Loucy (cell line): ENCODE measurements at regions not wholly inside any gene's neighbourhood (a gene's known extent, or its start where the extent isn't known, plus 50 kb on each side); places are given as distances from the start of the nearest gene placed in this dataset.
A peak's percentile ranks its signal among the peaks of the same experiment; 100 is the strongest.

Experiments
- H2AFZ ChIP-seq: fragments of 200-600 bp; sonication (generic); 2 replicates; pipeline ENCODE4 v1.6.0; 2016; ENCODE audit warnings: antibody characterized with exemption, mild to moderate bottlenecking, low read length, moderate library complexity
- H3F3A ChIP-seq: fragments of 200-600 bp; 2 replicates; pipeline ENCODE4 v1.6.0; 2016; ENCODE audit warnings: antibody characterized with exemption, low read depth, mild to moderate bottlenecking
- H3K27me3 ChIP-seq: fragments of 200-600 bp; sonication (generic); 2 replicates; pipeline ENCODE4 v1.6.1; 2014; ENCODE audit warnings: low read length, mild to moderate bottlenecking; ENCODE audit not compliant: insufficient read depth, poor library complexity, severe bottlenecking
- H3K36me3 ChIP-seq: fragments of 200-600 bp; sonication (generic); 2 replicates; pipeline ENCODE4 v1.6.1; 2016; ENCODE audit warnings: low read length; ENCODE audit not compliant: insufficient read depth
- H3K4me1 ChIP-seq: fragments of 200-600 bp; sonication (generic); 2 replicates; pipeline ENCODE4 v1.5.1; 2014; ENCODE audit warnings: low read length, mild to moderate bottlenecking; ENCODE audit not compliant: insufficient read depth, poor library complexity, severe bottlenecking
- H3K4me2 ChIP-seq: fragments of 200-600 bp; sonication (generic); 2 replicates; pipeline ENCODE4 v1.6.0; 2014; ENCODE audit warnings: antibody characterized with exemption, low read length, low read depth, mild to moderate bottlenecking; ENCODE audit not compliant: poor library complexity, severe bottlenecking
- H3K4me3 ChIP-seq: fragments of 200-600 bp; sonication (generic); 2 replicates; pipeline ENCODE4 v1.5.1; 2014; ENCODE audit warnings: low read length, mild to moderate bottlenecking, mixed read lengths; ENCODE audit not compliant: poor library complexity, severe bottlenecking
- H3K79me2 ChIP-seq: fragments of 200-600 bp; sonication (generic); 2 replicates; pipeline ENCODE4 v1.6.1; 2014; ENCODE audit warnings: low read length; ENCODE audit not compliant: insufficient read depth
- H3K9ac ChIP-seq: fragments of 200-600 bp; sonication (generic); 2 replicates; pipeline ENCODE4 v1.6.0; 2014; ENCODE audit warnings: mild to moderate bottlenecking, low read depth, low read length, moderate library complexity; ENCODE audit not compliant: poor library complexity, severe bottlenecking
- H3K9me2 ChIP-seq: fragments of 200-600 bp; sonication (generic); replicated peaks from 2 replicates; pipeline ENCODE4 v1.6.1; 2016; ENCODE audit warnings: low read depth, low read length, mixed read lengths
- H3K9me3 ChIP-seq: fragments of 200-600 bp; sonication (generic); 2 replicates; pipeline ENCODE4 v1.6.1; 2014; ENCODE audit warnings: mild to moderate bottlenecking, antibody characterized with exemption, low read length, low read depth; ENCODE audit not compliant: insufficient read depth
- H4K20me1 ChIP-seq: fragments of 200-600 bp; sonication (generic); 2 replicates; pipeline ENCODE4 v1.6.0; 2014; ENCODE audit warnings: antibody characterized with exemption, low read length, mild to moderate bottlenecking; ENCODE audit not compliant: insufficient read depth, poor library complexity, severe bottlenecking
- CTCF ChIP-seq: fragments of 200-600 bp; sonication (generic); conservative IDR thresholded peaks from 2 replicates; pipeline ENCODE4 v1.5.1; 2014; ENCODE audit warnings: mild to moderate bottlenecking, antibody characterized with exemption, low read length
- EZH2phosphoT487 ChIP-seq: fragments of 200-600 bp; IDR thresholded peaks from 2 replicates; pipeline ENCODE4 v1.6.1; 2018; ENCODE audit warnings: antibody characterized with exemption, mild to moderate bottlenecking, moderate library complexity, borderline replicate concordance

GRCh38 chr2:196268025-196268424, 96.6 kb upstream of the STK17B start:
- H3K4me2 ChIP-seq: peak overlapping the region; percentile 57
- H3K9me3 ChIP-seq: no peaks in the 10 kb centered on the region
- peaks cover 14% of the 10 kb centered on the region for H3F3A ChIP-seq
- H3K9ac ChIP-seq: peak overlapping the region; percentile 17
- no peaks in the 10 kb centered on the region for H3K9me2 ChIP-seq
- no peak for TF ChIP-seq EZH2phosphoT487
- TF ChIP-seq CTCF: no peak
- H3K79me2 ChIP-seq: no peaks in the 10 kb centered on the region
- H4K20me1 ChIP-seq: no peaks in the 10 kb centered on the region
- H3K4me1 ChIP-seq: peaks cover 45% of the 10 kb centered on the region
- H3K27me3 ChIP-seq: no peaks in the 10 kb centered on the region
- H2AFZ ChIP-seq: peak overlapping the region; percentile 13
- peak overlapping the region; percentile 13 for H3K4me3 ChIP-seq
- no peaks in the 10 kb centered on the region for H3K36me3 ChIP-seq

GRCh38 chr2:196268538-196269338, 97.4 kb upstream of the STK17B start:
- Histone ChIP-seq H3F3A (peaks cover 7% of the 10 kb centered on the region), H3K9me3 (no peaks in the 10 kb centered on the region), H3K4me1 (peaks cover 42% of the 10 kb centered on the region), H4K20me1 (no peaks in the 10 kb centered on the region), H3K36me3 (no peaks in the 10 kb centered on the region), H3K4me3 (peak overlapping the region; percentile 13), H2AFZ (peak overlapping the region; percentile 13), H3K9me2 (no peaks in the 10 kb centered on the region), H3K79me2 (no peaks in the 10 kb centered on the region), H3K4me2 (peak overlapping the region; percentile 57), H3K9ac (peak overlapping the region; percentile 17), H3K27me3 (no peaks in the 10 kb centered on the region)
- no peak for TF ChIP-seq CTCF
- no peak for TF ChIP-seq EZH2phosphoT487

GRCh38 chr2:196271795-196272194, 100.4 kb upstream of the STK17B start:
- Histone ChIP-seq H3K36me3 (no peaks in the 10 kb centered on the region), H3K4me1 (peaks cover 61% of the 10 kb centered on the region), H3K4me3 (no peak overlapping the region), H3K4me2 (no peak overlapping the region), H3F3A (no peaks in the 10 kb centered on the region), H3K79me2 (no peaks in the 10 kb centered on the region), H3K9ac (no peak overlapping the region), H3K9me3 (no peaks in the 10 kb centered on the region), H3K27me3 (no peaks in the 10 kb centered on the region), H3K9me2 (no peaks in the 10 kb centered on the region), H4K20me1 (no peaks in the 10 kb centered on the region), H2AFZ (no peak overlapping the region)
- no peak for TF ChIP-seq CTCF
- no peak for TF ChIP-seq EZH2phosphoT487
